ENCODE measurements at regions not wholly inside any gene's neighbourhood (a gene's known extent, or its start where the extent isn't known, plus 50 kb on each side); places are given as distances from the start of the nearest gene placed in this dataset.
"Not testable (repeated sequence)": the region's sequence is repeated elsewhere in the genome, so short reads cannot be mapped to it uniquely, and the experiment has no call there.

DNA sequence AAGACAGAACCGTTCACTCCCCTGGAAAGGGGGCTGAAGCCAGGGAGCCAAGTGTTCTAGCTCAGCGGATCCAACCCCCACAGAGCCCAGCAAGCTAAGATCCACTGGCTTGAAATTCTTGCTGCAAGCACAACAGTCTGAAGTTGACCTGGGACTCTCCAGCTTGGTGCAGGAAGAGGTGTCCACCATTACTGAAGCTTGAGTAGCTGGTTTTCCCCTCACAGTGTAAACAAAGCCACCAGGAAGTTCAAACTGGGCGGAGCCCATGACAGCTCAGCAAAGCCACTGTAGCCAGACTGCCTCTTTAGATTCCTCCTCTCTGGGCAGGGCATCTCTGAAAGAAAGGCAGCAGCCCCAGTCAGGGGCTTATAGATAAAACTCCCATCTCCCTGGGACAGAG lies 132.8 kb upstream of the SPRED1 start:
- DNase-seq (ENCODE audit: low read depth, low spot score): not testable (repeated sequence)

DNA sequence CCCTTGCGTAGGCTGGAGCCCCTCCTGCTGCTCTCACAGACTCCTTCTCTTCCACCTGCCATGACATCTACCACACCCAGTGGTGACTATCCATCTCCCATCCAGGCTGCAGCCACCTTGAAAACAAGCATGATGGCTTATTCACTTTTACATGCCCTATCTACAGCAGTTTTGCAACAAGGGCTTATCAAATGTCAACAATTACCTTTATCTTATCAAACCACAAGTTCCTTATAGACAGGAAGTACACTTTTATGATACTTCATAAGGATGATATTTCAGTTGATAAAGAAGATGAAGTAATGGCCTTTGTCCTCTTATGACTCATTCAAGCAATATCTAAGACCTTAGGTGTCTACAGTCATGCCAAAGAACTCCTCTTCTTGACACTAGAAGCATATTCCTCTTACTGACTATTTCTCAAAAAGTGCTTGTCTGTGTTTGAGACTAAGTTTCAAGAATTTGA lies 125.3 kb upstream of the SPRED1 start:
- no peak for DNase-seq (ENCODE audit: low read depth, low spot score)

- DNase-seq (ENCODE audit: low read depth, low spot score): no peak
These were observed 124.3 kb upstream of the SPRED1 start for GRCh38 chr15:38128341-38128781.

- DNase-seq (ENCODE audit: low read depth, low spot score): no peak
These were observed 123.7 kb upstream of the SPRED1 start for GRCh38 chr15:38128921-38129320.

- DNase-seq (ENCODE audit: low read depth, low spot score): peak; percentile 76
These were observed 123.0 kb upstream of the SPRED1 start for GRCh38 chr15:38129531-38130204.

DNA sequence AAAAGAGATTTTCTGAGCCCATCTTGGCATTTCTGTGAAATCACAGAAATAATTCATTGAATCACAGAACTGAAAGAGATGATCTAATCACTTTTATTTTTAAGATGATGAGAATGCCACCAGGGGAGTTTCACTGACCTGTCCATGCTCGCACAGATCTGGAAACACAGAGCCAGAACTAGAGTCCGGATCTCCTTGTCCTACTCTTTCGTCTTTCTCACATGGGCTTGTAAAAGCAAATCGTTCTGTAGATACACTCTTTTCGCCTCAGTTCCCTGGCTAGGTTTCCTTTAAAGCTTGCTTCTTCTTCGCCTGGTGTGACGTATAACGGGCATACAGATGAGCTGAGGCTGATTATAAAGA lies 122.5 kb upstream of the SPRED1 start:
- no peak for DNase-seq (ENCODE audit: low read depth, low spot score)

GRCh38 chr15:38130740-38131498 lies 121.7 kb upstream of the SPRED1 start:
- DNase-seq (ENCODE audit: low read depth, low spot score): peak; percentile 78

DNA sequence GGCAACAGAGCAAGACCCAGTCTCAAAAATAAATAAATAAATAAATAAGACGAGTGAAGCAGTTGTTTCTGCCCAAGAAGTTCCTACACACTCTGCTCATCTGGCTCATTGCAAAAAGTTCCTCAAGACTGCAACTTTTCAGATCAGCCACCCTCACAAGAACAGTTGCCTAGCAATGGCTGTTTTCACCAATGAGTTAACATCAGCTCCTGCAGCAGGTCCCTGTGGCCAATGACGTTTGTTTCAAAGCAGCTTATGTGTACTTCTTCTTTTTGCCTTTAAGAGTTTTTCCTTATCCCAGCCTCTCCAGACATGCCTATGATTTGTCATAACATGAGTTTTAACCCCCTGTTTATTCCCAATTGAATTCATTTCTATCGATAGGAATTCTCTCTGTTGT lies 118.4 kb upstream of the SPRED1 start:
- no peak for DNase-seq (ENCODE audit: low read depth, low spot score)

DNA sequence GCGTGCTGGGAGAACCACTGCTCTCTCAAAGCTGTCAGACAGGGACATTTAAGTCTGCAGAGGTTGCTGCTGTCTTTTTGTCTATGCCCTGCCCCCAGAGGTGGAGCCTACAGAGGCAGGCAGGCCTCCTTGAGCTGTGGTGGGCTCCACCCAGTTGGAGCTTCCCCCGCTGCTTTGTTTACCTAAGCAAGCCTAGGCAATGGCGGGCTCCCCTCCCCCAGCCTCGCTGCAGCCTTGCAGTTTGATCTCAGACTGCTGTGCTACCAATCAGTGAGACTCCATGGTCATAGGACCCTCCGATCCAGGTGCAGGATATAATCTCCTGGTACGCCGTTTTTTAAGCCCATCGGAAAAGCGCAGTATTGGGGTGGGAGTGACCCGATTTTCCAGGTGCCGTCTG lies 110.4 kb upstream of the SPRED1 start:
- not testable (repeated sequence) for DNase-seq (ENCODE audit: low read depth, low spot score)

DNA sequence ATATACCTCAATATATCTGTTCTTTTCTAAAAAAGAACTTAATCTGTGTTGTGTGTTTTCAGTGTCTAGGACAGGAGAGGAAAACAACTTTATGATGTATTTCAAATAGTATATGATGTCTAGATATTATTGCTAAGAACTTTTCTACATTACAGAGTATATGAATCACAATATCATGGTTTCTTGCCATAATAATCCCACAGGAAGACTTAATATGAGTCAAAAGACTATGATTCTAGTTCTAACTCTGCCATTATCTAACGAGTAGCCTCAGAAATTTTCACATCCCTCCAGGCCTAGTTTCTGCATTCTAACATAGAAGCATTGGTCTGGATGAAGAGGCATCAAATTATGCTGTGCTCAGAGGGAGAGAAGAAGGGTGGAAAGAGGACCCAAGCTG lies 107.7 kb upstream of the SPRED1 start:
- DNase-seq (ENCODE audit: low read depth, low spot score): no peak

DNA sequence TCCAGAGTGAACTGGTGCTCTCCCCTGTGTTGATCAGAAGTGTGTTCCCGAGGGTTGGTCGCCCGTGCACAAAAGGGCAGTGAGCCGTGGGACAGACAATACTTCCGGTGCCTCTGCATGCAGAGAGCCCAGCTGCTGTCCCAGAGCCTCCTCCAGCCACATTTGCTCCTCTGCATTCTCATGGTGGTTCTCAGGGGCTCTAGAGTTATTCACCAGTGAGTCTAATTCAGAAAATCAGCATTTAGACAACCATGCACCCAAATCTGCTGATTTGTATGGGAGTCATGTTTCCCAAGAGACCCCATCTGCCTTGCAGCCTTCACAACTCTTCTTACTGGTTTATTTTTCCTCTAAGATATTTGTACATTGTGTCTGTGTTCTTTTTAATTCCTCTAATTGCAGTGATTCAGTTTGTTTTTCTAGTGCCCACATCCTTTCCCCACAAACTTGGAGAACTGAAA lies 107.0 kb upstream of the SPRED1 start:
- no peak for DNase-seq (ENCODE audit: low read depth, low spot score)

DNA sequence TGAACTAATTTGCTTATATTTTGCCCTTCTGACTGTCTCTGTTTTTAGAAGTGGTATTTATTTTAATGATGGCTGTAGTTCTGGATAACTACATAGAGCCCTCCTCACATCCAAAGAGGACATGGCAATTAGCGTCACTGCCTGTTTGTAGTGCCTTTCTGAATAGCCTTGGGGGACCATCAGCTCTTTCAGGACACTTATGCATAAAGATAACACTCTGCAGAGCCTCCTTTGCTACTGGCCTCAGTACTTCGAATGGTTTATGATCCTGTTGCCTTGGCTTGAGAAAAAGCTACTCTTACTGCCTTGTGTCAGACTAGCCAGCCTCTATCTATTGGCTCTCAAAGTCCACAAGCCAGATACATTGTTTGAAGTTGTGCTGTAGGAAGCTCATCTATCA lies 105.4 kb upstream of the SPRED1 start:
- DNase-seq (ENCODE audit: low read depth, low spot score): no peak

- DNase-seq (ENCODE audit: low read depth, low spot score): no peak
These were observed 104.2 kb upstream of the SPRED1 start for GRCh38 chr15:38148471-38148870.

- no peak for DNase-seq (ENCODE audit: low read depth, low spot score)
These were observed 103.3 kb upstream of the SPRED1 start for GRCh38 chr15:38149315-38149714.

DNA sequence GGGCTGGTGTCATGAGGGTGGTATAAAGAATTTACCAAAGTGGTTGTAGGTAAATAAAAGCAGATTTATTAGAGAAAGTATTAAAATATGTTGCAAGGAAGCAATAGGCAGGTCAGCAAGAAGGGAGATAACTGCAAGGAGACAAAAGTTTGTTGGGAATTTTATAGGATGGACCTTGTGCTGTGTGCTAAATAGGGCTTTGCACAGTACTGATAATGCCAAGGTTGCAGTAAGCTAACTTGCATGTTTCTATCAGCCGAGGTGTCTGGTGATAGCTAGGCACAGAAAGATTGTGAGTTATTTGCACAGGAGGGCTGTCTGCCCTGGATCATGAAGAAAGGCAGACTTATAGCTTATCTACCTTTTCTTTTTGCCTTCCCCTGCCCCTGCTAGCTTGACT lies 102.5 kb upstream of the SPRED1 start:
- DNase-seq (ENCODE audit: low read depth, low spot score): no peak

DNA sequence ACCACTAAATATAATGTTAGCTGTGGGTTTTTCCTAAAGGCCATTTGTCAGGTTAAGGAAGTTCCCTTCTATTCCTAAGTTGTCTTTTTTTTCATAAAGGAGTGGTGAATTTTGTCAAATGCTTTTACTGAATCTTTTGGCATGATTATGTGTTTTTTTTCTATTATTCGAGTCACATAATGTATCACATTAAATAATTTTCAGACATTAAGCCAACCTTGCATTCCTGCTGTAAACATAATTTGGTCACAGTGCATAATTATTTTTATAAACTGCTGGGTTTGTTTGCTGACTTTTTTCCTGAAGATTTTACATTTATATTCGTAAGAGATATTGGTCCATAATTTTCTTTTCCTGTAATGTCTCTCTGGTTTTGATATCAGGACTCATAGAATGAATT lies 101.8 kb upstream of the SPRED1 start:
- no peak for DNase-seq (ENCODE audit: low read depth, low spot score)

- DNase-seq (ENCODE audit: low read depth, low spot score): no peak
These were observed 98.9 kb upstream of the SPRED1 start for GRCh38 chr15:38153781-38154180.

- no peak for DNase-seq (ENCODE audit: low read depth, low spot score)
These were observed 98.4 kb upstream of the SPRED1 start for GRCh38 chr15:38154255-38154654.

- no peak for DNase-seq (ENCODE audit: low read depth, low spot score)
These were observed 97.8 kb upstream of the SPRED1 start for GRCh38 chr15:38154837-38155236.

DNA sequence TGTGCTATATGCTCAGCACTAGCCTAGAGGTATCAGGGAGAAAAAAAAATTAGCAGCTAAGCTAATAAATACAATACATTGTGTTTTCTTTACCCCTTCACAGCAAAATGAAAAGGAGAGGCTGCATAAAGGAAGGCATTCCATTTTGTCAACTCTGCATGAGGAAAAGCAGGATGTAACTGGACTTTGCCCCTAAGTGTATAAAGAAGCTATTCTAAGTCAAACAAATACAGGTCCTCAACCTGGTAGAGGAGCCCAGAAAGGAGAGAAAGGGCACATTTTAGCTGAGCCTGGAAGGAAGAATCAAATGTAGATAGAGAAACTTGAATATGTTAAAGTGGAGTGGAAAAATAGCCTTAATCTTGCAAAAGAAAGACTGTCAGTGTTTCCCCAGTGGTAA lies 89.0 kb upstream of the SPRED1 start:
- no peak for DNase-seq (ENCODE audit: low read depth, low spot score)

DNA sequence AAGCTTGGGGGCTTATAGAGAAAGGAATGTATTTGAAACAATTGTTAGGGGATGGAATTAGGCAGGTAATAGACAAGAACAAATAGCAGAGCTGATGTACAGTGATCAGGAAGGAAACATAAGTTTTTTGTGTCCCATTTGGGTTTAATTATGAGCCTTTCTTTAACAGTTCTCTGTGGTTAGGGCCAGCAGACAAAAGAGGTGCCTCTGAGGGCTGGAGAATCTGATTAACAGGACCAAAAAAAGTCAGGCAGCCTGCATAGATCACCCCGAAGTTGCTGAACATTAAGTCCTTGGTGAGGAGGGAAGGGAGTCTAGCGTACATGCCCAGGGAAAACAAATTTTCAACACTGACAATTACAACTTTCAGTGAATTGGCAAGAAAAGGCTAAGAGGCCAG lies 88.6 kb upstream of the SPRED1 start:
- DNase-seq (ENCODE audit: low read depth, low spot score): no peak

DNA sequence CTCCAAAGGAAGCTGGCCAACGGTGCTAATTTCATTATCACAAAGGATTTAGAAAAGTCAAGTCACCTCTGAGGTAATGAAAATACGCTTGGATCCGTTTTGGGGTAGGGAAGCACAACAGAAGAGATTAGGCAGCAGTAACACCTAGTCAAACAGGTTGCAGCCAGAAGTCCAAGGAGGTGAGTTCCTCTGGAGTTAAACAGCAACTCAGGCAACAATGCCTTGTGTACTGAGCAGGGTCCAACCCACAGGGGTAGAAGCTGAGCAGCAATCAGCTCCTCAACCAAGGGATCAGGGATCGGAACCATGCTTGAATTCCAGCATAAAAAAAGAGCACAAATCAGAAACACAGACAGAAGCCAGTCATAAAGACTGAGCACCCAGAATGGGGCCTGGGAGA lies 88.1 kb upstream of the SPRED1 start:
- DNase-seq (ENCODE audit: low read depth, low spot score): no peak

DNA sequence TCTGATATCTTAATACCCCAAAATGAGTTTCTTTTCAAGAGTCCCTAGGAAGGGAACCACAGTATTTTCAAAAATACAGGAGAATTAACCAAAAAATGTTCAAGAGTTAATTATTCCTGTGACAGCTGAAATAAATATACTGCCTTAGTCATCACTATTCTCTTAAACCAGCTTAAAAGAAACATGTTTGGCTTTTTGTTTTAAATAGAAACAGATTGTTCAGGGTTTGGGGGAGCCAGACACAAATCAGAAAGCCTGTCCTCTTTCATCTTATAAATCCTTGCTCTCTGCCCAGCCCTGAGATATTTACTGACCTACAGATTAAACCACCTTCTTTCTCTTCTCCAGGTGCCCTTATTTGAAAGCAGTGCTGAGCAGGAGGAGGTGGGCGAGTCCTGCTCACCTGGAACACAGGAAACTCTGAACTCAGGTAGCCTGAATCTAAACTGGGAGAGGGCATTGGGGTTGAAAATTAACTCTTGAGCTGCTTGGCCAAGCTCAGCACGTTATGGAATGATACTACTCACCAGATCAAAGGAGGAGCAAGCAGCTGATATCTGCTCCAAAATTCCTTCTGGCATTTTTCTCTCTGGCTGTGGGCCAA lies 84.1 kb upstream of the SPRED1 start:
- no peak for DNase-seq (ENCODE audit: low read depth, low spot score)

Measured in brain pericyte (primary cell).